Activated T-helper 1 cell treated with anti-CD3 and anti-CD28 coated beads, Interleukin-2, amount 50 U/mL, for 16 hours (primary cell): ENCODE measurements at regions not wholly inside any gene's neighbourhood (a gene's known extent, or its start where the extent isn't known, plus 50 kb on each side); places are given as distances from the start of the nearest gene placed in this dataset.

Source experiments
- DNase-seq, 2 donors: peaks; one replicate each; pipeline ENCODE4 v3.0.0-alpha.2; 2020; ENCODE audit warnings: low read depth in 1 of 2, low spot score in 1 of 2

GRCh38 chr16:17605784-17606183 is 135.0 kb upstream of the XYLT1 start:
- no peak for DNase-seq

GRCh38 chr16:17603626-17604025 is 132.9 kb upstream of the XYLT1 start:
- DNase-seq, result no peak

GRCh38 chr16:17602678-17603077 is 131.9 kb upstream of the XYLT1 start:
- no peak for DNase-seq

- no peak for DNase-seq
Observed at GRCh38 chr16:17598968-17599367, 128.2 kb upstream of the XYLT1 start.

GRCh38 chr16:17591655-17592405 is 121.1 kb upstream of the XYLT1 start:
- DNase-seq, result no peak

- peak in 1 of 2 donors; percentile 33 for DNase-seq
Observed at GRCh38 chr16:17590711-17591654, 120.2 kb upstream of the XYLT1 start.

- no peak for DNase-seq
Observed at GRCh38 chr16:17589898-17590297, 119.1 kb upstream of the XYLT1 start.

- no peak for DNase-seq
Observed at GRCh38 chr16:17585449-17586074, 114.8 kb upstream of the XYLT1 start.

GRCh38 chr16:17578981-17579874 is 108.5 kb upstream of the XYLT1 start:
- peak; percentile 6 to 14 for DNase-seq

- DNase-seq, result no peak
Observed at GRCh38 chr16:17574256-17574655, 103.5 kb upstream of the XYLT1 start.

GRCh38 chr16:17572145-17572544 is 101.4 kb upstream of the XYLT1 start:
- no peak for DNase-seq

GRCh38 chr16:17571499-17572093 is 100.8 kb upstream of the XYLT1 start:
- no peak for DNase-seq

- no peak for DNase-seq
Observed at GRCh38 chr16:17568239-17568638, 97.5 kb upstream of the XYLT1 start.

GRCh38 chr16:17567455-17567854 is 96.7 kb upstream of the XYLT1 start:
- DNase-seq, result no peak

GRCh38 chr16:17566656-17567450 is 96.1 kb upstream of the XYLT1 start:
- DNase-seq, result no peak

GRCh38 chr16:17566075-17566474 is 95.3 kb upstream of the XYLT1 start:
- no peak for DNase-seq

GRCh38 chr16:17565605-17566004 is 94.8 kb upstream of the XYLT1 start:
- DNase-seq, result no peak

GRCh38 chr16:17564856-17565255 is 94.1 kb upstream of the XYLT1 start:
- DNase-seq, result no peak

- DNase-seq, result no peak
Observed at GRCh38 chr16:17563323-17564091, 92.7 kb upstream of the XYLT1 start.
